ENCODE measurements at regions not wholly inside any gene's neighbourhood (a gene's known extent, or its start where the extent isn't known, plus 50 kb on each side); places are given as distances from the start of the nearest gene placed in this dataset.

DNA sequence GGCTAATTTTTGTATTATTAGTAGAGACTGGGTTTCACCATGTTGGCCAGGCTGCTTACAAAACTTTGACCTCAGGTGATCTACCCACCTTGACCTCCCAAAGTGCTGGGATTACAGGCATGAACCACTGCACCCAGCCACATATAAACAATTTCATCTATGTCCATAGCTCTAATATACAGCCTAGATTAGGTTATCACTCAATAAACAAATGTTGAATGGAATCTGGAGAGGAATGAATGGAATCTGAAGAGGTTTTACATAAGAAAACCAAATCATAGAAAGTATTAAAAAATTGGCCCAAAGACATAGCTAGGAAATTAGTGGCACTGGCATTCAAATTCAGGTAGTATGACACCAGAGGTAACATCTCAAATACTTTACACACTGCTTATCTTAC is 1401.4 kb upstream of the TENM4 start:
- intact Hi-C loops (cut with DNase I; ENCODE audit: low total_unique reads), result no loop called here
- H3K27ac ChIP-seq, result no peak overlapping the region
- no peak for TF ChIP-seq POLR2A (IDR thresholded peaks at IDR 0.05)
- TF ChIP-seq, protein P1, sequence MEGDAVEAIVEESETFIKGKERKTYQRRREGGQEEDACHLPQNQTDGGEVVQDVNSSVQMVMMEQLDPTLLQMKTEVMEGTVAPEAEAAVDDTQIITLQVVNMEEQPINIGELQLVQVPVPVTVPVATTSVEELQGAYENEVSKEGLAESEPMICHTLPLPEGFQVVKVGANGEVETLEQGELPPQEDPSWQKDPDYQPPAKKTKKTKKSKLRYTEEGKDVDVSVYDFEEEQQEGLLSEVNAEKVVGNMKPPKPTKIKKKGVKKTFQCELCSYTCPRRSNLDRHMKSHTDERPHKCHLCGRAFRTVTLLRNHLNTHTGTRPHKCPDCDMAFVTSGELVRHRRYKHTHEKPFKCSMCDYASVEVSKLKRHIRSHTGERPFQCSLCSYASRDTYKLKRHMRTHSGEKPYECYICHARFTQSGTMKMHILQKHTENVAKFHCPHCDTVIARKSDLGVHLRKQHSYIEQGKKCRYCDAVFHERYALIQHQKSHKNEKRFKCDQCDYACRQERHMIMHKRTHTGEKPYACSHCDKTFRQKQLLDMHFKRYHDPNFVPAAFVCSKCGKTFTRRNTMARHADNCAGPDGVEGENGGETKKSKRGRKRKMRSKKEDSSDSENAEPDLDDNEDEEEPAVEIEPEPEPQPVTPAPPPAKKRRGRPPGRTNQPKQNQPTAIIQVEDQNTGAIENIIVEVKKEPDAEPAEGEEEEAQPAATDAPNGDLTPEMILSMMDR (IDR thresholded peaks at IDR 0.05), result no peak
- H3K27me3 ChIP-seq, result no peaks in the 10 kb centered on the region
- H3K4me1 ChIP-seq, result no peaks in the 10 kb centered on the region
- no peak for DNase-seq
- no peaks in the 10 kb centered on the region for H3K36me3 ChIP-seq (ENCODE audit: low read depth, missing control alignments)
- no peak overlapping the region for H3K4me3 ChIP-seq
- no peaks in the 10 kb centered on the region for H3K9me3 ChIP-seq

DNA sequence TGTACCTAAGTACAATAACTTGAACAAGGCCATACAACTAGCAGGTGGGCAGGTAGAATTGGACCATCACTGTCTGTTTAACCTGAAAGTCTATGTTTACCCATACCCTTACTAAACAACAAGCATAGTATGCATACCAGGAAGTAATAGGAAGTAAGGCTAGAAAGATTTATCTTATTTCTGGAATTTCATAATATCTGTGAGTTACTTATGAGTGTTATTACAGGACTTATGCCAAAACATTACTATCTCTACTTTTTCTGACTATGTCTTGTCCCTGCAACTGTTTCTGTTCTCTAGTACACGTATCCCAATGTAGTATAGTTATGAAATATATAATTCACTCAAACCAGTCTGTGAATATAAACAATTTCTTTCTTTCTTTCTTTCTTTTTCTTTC is 1400.8 kb upstream of the TENM4 start:
- 71 to 85% methylated on average over 1 of the region's 1 CpG for WGBS, 2 donors
- H3K4me3 ChIP-seq, result no peak overlapping the region
- no peak overlapping the region for H3K27ac ChIP-seq
- no peak for DNase-seq
- no peaks in the 10 kb centered on the region for H3K9me3 ChIP-seq
- TF ChIP-seq, protein P1 (IDR thresholded peaks at IDR 0.05), result no peak
- no peak for TF ChIP-seq POLR2A (IDR thresholded peaks at IDR 0.05)
- H3K4me1 ChIP-seq, result no peaks in the 10 kb centered on the region
- intact Hi-C loops (cut with DNase I; ENCODE audit: low total_unique reads), result no loop called here
- no peaks in the 10 kb centered on the region for H3K27me3 ChIP-seq
- H3K36me3 ChIP-seq (ENCODE audit: low read depth, missing control alignments), result no peaks in the 10 kb centered on the region

DNA sequence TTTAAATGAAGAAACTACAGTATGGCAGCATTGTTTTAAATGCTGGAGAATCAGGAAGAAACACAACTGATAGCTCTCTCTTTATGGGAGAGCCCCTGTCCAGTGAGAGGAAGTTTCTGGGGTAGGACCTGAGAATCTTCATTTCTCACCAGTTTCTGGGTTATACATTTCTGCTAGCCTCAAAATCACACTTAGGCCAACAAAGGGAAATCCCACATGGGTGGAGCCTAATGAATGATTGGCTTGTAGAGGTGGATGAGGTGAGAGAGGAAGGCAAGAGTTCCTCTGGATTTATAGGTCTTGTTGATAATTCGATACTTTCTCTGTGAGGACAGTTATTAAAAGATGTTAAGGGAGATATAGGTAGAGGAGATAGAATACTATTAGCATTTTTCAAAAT is 1397.3 kb upstream of the TENM4 start:
- Histone ChIP-seq H3K4me3 (no peak overlapping the region), H3K36me3 (ENCODE audit: low read depth, missing control alignments) (no peaks in the 10 kb centered on the region), H3K9me3 (no peaks in the 10 kb centered on the region), H3K27me3 (no peaks in the 10 kb centered on the region), H3K4me1 (no peaks in the 10 kb centered on the region), H3K27ac (no peak overlapping the region)
- intact Hi-C loops (cut with DNase I; ENCODE audit: low total_unique reads), result no loop called here
- TF ChIP-seq, protein P1 (IDR thresholded peaks at IDR 0.05), result no peak
- no peak for TF ChIP-seq POLR2A (IDR thresholded peaks at IDR 0.05)
- DNase-seq, result no peak
- 88 to 89% methylated on average over 1 of the region's 1 CpG for WGBS, 2 donors

DNA sequence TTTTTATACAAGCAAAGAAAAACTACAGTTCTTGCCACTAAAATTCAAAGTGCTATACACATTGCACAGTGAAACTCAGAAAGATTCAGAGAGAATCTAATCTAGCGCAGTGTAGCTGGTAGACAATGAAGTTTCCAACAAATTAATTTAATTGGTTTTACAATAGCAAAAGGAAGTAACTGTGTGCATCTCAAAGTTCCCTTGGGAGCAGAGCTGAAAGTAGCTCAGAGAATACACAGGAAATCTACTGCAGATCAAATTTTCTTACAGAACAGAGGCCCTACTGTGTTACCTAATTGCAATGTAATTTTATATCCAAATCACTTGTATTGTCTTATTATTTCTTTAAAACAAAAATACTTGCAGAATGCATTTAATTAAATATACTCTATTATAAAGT is 1396.2 kb upstream of the TENM4 start:
- WGBS, 2 donors, result 86 to 90% methylated on average over 1 of the region's 1 CpG
- intact Hi-C loops (cut with DNase I; ENCODE audit: low total_unique reads), result no loop called here
- no peak for DNase-seq
- Histone ChIP-seq H3K4me1 (no peaks in the 10 kb centered on the region), H3K4me3 (no peak overlapping the region), H3K27ac (no peak overlapping the region), H3K27me3 (no peaks in the 10 kb centered on the region), H3K9me3 (no peaks in the 10 kb centered on the region), H3K36me3 (ENCODE audit: low read depth, missing control alignments) (no peaks in the 10 kb centered on the region)
- TF ChIP-seq, protein P1 (IDR thresholded peaks at IDR 0.05), result no peak
- TF ChIP-seq POLR2A (IDR thresholded peaks at IDR 0.05), result no peak

DNA sequence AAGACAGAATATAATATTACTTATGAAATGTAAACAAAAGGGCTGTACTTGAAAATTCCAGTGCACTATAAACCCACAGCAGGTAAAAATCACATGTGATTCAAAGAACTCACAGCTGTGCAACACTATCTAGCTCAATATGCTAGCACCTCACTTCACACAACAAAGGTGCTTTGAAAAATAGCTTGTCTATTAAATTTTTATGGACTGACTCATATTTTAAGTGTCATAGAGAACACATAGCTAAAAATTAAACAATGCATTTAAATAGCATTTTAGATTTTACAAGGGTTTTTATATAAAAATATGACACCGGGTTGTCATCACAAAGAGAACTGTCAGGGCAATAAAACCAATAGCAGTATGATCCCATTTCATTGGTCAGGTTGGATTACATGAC is 1390.5 kb upstream of the TENM4 start:
- intact Hi-C loops (cut with DNase I; ENCODE audit: low total_unique reads), result no loop called here
- WGBS, 2 donors, result 86 to 94% methylated on average over 1 of the region's 1 CpG

More for the DNA sequence above, 1390.5 kb upstream of the TENM4 start:
- no peaks in the 10 kb centered on the region for H3K4me1 ChIP-seq
- no peaks in the 10 kb centered on the region for H3K9me3 ChIP-seq
- no peak overlapping the region for H3K27ac ChIP-seq
- H3K36me3 ChIP-seq (ENCODE audit: low read depth, missing control alignments), result no peaks in the 10 kb centered on the region
- H3K27me3 ChIP-seq, result no peaks in the 10 kb centered on the region
- H3K4me3 ChIP-seq, result no peak overlapping the region
- no peak for DNase-seq
- no peak for TF ChIP-seq POLR2A (IDR thresholded peaks at IDR 0.05)
- TF ChIP-seq, protein P1 (IDR thresholded peaks at IDR 0.05), result no peak
